ENCODE measurements at regions not wholly inside any gene's neighbourhood (a gene's known extent, or its start where the extent isn't known, plus 50 kb on each side); places are given as distances from the start of the nearest gene placed in this dataset.

DNA sequence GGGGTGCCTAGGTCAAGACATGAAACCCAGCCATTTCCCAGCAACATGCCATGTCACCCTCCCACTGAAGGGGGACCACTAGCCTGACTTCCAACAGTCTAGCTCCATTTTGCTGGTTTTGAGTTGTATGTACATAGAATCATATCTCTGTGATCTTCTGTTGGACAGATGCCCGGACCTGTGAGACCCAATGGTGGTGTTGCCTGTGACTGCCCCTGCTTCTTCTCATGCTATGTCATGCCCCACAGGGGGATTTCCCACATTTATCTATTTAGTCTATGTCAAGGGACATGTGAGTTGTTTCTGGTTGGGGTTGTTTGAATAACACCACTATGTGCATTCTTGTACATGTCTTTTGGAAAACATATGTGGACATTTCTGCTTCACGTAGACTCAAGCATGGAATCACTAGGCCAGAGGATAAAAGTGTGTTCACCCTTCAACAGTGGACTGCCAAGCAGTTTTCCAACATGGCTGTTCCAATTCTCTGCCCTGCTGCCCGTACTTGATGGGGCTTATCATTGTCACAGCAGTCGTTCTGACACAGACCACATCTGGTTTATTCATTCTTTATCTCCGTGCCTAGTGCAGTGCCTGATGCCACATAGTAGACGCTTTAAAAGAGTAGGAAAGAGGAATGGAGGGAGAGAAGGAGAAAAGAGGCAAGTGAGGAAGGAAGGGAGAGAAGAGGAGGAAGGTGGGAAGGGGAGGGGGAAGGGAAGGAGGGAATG lies 114.4 kb downstream of the TPRA1 start:
- Mint-ChIP-seq H3K27me3 (peaks cover 32% of the 10 kb centered on the region), H3K36me3 (ENCODE audit: low read depth) (no peaks in the 10 kb centered on the region), H3K4me3 (no peak overlapping the region), H3K9me3 (no peaks in the 10 kb centered on the region), H3K4me1 (ENCODE audit: low read depth) (no peaks in the 10 kb centered on the region), H3K27ac (no peak overlapping the region)

DNA sequence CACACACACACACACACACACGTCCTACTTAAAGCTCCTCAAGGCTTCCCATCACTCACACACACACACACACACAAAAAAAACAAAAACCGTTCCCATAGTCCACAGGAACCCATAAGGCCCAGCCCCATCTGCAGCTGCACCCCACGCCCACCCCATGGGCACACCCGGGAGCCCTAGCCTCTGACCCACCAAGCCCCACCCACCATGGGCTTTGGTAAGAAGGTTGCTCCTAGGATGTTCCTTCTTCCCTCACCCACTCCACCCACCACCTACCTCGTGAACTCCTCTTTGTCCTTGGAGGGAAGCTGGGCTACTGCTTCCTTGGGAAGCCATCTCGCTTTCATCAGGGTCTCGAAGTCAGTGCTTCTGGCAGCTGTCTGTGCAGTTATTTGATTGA lies 115.1 kb downstream of the TPRA1 start:
- no peaks in the 10 kb centered on the region for H3K9me3 Mint-ChIP-seq
- no peaks in the 10 kb centered on the region for H3K36me3 Mint-ChIP-seq (ENCODE audit: low read depth)
- no peak overlapping the region for H3K27ac Mint-ChIP-seq
- H3K27me3 Mint-ChIP-seq, result peaks cover 37% of the 10 kb centered on the region
- H3K4me1 Mint-ChIP-seq (ENCODE audit: low read depth), result no peaks in the 10 kb centered on the region
- H3K4me3 Mint-ChIP-seq, result no peak overlapping the region

DNA sequence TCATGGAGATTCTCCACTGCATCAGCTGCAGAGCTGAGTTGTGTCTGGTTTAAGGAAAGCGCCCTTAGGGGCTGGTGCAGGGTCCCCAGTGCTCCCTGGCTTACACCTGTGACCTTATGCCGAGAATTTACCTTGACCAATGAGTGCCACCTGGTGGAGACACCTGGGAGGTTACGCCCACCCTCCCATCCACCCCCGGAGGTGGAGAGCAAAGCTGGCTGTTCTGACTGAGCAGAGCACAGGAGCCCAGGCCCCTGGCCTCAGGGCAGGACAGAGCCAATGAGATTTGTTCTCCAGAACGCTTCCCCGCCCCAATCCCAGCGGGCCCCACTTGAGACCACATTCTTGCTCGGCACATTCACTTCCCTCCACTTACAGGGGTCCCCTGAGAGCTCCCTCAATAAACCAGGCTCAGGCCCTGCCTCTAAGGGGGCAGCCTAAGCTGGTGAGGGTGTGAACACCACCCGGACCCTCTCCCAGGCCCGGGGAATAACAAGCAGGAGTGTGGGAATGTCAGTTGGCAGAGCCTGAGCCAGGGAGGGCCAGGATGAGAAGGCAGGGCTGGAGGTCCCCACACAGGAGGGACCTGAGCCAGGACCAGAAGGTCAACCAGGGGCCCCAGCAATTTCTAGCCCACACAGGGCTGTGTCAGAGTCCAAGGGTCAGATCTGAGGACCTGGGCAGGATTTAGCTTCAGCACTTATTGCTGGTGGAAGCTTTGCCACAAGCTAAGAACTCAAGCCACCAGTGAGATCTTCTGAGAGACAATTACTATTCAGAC lies 117.1 kb downstream of the TPRA1 start:
- Mint-ChIP-seq H3K9me3 (no peaks in the 10 kb centered on the region), H3K4me3 (no peak overlapping the region), H3K27ac (no peak overlapping the region), H3K27me3 (peaks cover 32% of the 10 kb centered on the region), H3K4me1 (ENCODE audit: low read depth) (no peaks in the 10 kb centered on the region), H3K36me3 (ENCODE audit: low read depth) (no peaks in the 10 kb centered on the region)

DNA sequence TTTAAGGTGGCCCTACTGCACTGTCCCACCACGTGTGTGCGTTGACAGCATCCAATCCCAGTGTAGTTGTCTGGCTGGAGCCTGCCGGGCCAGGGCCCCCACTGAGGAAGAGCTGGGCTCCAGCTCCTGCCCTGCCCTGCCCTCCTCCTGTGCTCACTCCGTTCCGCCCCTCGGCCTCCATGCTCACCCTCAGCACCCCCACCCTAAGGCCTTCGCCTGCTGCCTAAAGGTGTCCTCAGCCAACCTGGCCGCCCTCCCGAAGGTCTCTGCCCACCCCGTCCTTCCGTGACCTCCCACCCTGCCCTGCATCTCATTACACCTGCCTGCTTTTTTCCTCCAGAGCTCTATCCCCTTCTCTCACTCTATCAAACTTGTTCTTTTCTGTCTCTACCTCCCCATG lies 118.0 kb downstream of the TPRA1 start:
- H3K27me3 Mint-ChIP-seq, result peaks cover 37% of the 10 kb centered on the region
- no peaks in the 10 kb centered on the region for H3K36me3 Mint-ChIP-seq (ENCODE audit: low read depth)
- H3K4me3 Mint-ChIP-seq, result no peak overlapping the region
- H3K9me3 Mint-ChIP-seq, result no peaks in the 10 kb centered on the region
- no peaks in the 10 kb centered on the region for H3K4me1 Mint-ChIP-seq (ENCODE audit: low read depth)
- H3K27ac Mint-ChIP-seq, result no peak overlapping the region

DNA sequence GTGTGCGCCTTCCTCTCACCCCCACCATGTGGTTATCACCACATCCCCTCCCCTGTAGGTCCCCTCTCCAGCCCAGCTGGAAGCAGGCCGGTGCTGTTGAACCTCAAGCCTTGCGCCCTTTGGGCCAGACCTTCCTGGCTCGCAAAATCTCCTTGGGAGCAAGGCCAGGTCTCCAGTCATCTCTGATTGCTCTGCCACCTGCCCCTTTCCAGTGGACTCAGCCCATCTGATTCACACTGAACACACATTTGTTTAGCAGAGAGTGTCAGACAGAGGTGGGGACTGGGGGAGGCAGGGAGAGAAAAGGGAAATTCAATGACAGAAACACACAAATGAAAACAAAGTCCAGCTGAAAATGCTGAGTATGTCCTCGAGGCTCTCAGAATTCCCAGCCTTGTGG lies 119.4 kb downstream of the TPRA1 start:
- Mint-ChIP-seq H3K9me3 (no peaks in the 10 kb centered on the region), H3K4me1 (ENCODE audit: low read depth) (no peaks in the 10 kb centered on the region), H3K36me3 (ENCODE audit: low read depth) (no peaks in the 10 kb centered on the region), H3K4me3 (no peak overlapping the region), H3K27me3 (peaks cover 29% of the 10 kb centered on the region), H3K27ac (no peak overlapping the region)

DNA sequence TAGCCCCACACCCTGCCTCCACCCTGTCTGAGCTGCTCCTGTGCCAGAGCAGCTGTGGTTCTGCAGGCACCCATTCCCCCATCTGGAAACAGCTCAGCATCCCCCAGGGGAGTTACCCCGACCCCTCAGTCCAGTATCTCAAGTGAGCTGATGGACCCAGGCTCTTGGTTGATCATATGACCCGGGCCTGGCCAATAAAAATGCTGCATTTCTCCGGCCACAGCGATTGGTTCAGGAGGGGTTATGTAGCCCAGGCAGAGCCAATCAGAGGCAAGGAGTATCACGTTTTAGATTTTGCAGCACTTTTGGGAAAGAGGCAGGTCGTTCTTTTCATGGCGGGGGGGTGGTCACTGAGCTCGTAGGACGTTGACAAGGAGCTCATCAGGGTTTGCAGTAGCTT lies 120.8 kb downstream of the TPRA1 start:
- Mint-ChIP-seq H3K27me3 (peaks cover 29% of the 10 kb centered on the region), H3K27ac (no peak overlapping the region), H3K9me3 (no peaks in the 10 kb centered on the region), H3K36me3 (ENCODE audit: low read depth) (no peaks in the 10 kb centered on the region), H3K4me1 (ENCODE audit: low read depth) (no peaks in the 10 kb centered on the region), H3K4me3 (no peak overlapping the region)

DNA sequence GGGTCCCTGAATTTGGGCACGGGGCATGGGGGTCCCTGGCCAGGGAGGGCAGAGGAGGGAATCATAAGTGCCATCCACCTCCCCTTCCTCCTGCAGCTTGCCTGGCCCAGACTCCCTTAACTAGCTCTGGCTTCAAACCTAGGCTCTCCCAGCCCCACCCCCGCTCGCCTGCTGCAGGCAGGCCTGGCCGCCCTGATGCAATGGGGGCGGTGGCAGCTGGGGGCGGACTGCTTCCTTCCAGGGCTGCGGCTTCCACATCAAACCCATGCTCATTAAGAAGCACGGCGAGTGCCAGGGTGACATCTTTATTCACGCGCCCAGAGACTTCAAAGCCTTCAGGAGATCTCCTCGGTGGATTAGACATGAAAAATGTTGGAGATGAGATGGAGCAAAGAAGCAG lies 123.1 kb downstream of the TPRA1 start:
- peaks cover 30% of the 10 kb centered on the region for H3K27me3 Mint-ChIP-seq
- H3K4me3 Mint-ChIP-seq, result no peak overlapping the region
- no peaks in the 10 kb centered on the region for H3K4me1 Mint-ChIP-seq (ENCODE audit: low read depth)
- H3K36me3 Mint-ChIP-seq (ENCODE audit: low read depth), result no peaks in the 10 kb centered on the region
- H3K27ac Mint-ChIP-seq, result no peak overlapping the region
- H3K9me3 Mint-ChIP-seq, result no peaks in the 10 kb centered on the region

DNA sequence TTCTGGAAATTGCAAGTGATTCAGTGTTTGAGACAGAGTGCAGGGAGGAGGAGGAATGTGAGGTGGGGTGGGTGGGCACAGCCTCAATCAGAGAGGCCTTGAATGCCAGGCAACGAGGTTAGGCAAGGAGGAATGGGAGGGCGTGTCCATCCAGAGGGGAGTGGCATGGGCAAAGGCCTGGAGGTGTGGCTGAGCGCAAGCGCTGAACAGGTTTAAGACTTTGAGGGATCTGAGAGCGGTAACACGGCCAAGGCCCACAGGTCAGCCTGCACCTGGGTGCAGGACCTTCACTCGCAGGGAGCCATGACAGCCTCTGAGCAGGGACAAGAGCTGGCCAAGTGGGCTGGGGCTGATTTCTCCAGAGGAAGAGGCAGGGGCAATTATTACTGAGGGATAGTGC lies 125.9 kb downstream of the TPRA1 start:
- Mint-ChIP-seq H3K9me3 (no peaks in the 10 kb centered on the region), H3K4me1 (ENCODE audit: low read depth) (no peaks in the 10 kb centered on the region), H3K36me3 (ENCODE audit: low read depth) (no peaks in the 10 kb centered on the region), H3K4me3 (no peak overlapping the region), H3K27me3 (peaks cover 35% of the 10 kb centered on the region), H3K27ac (no peak overlapping the region)

DNA sequence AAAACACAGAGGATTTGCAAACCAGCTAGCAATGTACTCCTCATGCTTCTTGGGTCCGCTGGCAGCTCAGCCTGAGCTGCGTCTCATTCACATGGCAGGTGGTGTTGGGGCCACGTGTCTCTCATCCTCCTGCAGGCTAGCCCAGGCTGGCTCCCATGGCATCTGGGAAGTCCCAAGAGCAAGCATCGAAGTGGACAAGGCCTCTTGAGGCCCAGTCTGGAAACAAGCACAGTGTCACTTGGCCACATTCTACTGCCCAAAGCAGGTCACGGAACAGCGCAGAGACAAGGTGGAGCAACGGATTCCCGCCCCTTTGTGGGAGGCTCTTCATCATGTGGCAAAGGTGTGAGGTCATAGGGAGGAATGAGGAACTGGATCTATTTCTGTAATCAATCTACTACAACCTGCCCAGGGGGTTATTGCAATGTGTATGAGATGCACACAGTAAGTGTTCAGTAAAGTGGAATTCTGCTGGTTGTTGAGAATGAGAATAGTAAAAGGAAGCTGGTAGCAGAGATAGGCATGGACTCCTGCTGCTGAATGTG lies 128.3 kb downstream of the TPRA1 start:
- H3K4me1 Mint-ChIP-seq (ENCODE audit: low read depth), result no peaks in the 10 kb centered on the region
- H3K9me3 Mint-ChIP-seq, result no peaks in the 10 kb centered on the region
- H3K36me3 Mint-ChIP-seq (ENCODE audit: low read depth), result no peaks in the 10 kb centered on the region
- no peak overlapping the region for H3K4me3 Mint-ChIP-seq
- H3K27ac Mint-ChIP-seq, result no peak overlapping the region
- peaks cover 48% of the 10 kb centered on the region for H3K27me3 Mint-ChIP-seq

DNA sequence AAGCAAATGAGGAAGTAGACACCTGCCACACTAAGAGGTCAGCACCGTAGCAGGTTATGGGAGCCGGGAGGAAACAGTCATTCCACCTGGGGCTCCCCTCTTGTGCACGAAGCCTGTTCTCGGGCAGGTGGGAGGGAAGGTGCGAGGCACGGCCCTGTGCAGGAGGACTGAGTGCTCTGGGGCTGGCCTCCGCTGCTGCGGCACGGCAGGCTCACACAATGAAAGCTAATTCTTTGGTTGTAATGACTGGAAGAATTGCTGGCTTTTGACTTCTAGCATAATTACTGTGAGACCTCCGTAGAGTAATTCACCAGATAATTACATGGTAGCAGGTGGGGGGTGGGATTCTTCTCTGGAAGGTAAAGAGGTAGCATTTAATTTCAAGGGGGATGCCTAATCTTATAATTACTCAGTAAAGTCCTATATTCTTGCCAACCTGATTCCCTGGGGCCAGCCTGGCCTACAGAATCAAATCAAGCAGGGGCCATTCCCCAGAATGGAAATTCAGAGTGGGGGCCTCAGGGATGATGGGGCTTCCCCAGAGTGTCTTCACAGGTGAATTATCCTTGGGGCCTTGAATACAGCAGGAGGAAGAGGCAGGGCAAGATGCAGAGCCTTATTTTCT lies 129.1 kb downstream of the TPRA1 start:
- no peaks in the 10 kb centered on the region for H3K36me3 Mint-ChIP-seq (ENCODE audit: low read depth)
- no peaks in the 10 kb centered on the region for H3K9me3 Mint-ChIP-seq
- no peak overlapping the region for H3K27ac Mint-ChIP-seq
- H3K4me3 Mint-ChIP-seq, result no peak overlapping the region
- peaks cover 52% of the 10 kb centered on the region for H3K27me3 Mint-ChIP-seq
- peaks cover 3% of the 10 kb centered on the region for H3K4me1 Mint-ChIP-seq (ENCODE audit: low read depth)

DNA sequence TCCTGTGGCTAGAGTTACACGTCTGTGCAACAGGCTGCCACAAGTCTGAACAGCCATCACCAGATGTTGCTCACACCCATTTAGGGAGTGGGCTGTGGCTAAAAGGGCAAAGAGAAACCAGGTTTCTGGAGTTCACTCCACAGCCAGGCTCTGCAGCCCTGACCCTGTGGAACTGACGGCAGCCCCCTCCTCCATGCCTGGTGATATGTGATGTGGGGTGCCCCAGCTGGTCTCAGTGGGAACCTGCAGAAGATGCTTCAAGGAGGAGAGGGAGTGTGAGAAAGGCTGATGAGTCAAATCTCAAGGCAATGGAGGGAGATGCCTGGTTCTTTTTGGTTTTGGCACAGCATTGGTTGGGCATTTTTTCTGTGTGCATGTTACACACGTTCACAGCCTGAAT lies 130.6 kb downstream of the TPRA1 start:
- Mint-ChIP-seq H3K4me1 (ENCODE audit: low read depth) (peaks cover 13% of the 10 kb centered on the region), H3K4me3 (no peak overlapping the region), H3K36me3 (ENCODE audit: low read depth) (no peaks in the 10 kb centered on the region), H3K9me3 (no peaks in the 10 kb centered on the region), H3K27me3 (peaks cover 58% of the 10 kb centered on the region), H3K27ac (no peak overlapping the region)

DNA sequence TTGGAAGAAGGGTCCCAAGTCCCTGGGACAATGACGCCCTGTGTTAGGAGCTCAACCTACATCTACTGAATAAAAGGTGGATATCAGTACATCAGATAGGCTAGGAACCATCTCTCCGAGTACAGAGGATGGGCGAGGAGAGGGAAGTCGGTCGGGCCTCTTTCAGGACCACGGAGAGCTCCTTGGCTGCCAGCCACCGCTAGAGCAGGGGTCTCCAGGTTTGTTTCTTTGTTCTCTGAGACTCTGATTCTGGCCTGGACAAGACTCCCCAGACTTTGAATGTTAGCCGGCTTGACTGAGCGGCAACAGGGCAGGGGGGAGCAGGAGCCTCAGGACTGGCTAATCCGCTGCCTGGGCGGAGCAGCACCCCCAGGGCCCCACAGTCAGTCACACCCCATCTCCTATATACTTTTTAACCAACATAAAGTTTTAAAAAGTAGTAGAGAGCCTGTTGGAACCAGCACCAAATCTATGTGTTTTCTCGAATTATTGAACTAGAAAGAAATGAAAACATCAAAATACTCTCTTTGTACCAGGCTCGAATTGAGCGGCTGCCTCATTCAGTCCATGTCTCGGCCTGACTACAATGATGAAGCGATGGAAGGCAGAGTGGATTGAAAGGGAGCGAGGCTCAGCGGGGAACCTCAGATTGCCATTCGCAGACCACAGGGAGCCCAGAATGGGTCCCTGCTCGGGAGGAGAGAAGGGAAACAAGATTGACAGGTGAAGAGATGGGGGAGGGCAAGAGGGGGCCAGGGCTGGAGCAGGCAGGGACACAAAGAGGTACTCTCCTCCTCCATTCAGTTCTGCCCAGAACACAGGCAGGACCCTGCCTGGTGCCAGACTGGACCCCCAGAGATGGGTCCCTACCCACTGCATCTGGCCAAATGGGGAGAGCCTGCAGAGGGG lies 131.6 kb downstream of the TPRA1 start:
- H3K27ac Mint-ChIP-seq, result no peak overlapping the region
- H3K36me3 Mint-ChIP-seq (ENCODE audit: low read depth), result no peaks in the 10 kb centered on the region
- peaks cover 58% of the 10 kb centered on the region for H3K27me3 Mint-ChIP-seq
- no peaks in the 10 kb centered on the region for H3K9me3 Mint-ChIP-seq
- peaks cover 13% of the 10 kb centered on the region for H3K4me1 Mint-ChIP-seq (ENCODE audit: low read depth)
- H3K4me3 Mint-ChIP-seq, result no peak overlapping the region

DNA sequence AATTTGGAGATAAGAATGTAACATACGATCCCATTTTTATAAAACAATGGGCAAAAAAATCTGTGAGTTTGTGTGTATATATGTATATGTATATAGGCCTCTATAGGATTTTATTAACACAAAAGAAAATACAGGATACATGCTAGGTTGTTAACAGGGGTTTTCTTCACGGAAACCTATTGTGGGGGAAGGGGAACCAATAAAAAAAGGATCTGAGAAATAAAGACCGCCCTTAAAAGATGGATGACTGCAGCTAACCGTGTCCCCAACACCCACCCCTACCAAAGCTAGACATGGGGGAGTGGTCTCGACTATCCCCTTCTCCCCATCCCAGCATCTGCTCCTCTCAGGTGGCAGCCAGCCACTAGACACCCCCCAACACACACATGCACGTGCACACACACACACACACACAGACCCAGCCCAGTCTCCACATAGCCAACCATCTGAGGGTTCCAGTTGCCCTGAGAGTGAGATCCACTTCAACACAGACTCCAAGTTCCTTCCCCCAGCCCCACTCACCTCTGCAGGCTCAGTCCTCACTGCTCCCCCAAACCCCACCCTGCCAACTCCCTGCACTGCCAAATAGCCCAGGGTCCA lies 132.9 kb downstream of the TPRA1 start:
- Mint-ChIP-seq H3K4me1 (ENCODE audit: low read depth) (peaks cover 13% of the 10 kb centered on the region), H3K4me3 (no peak overlapping the region), H3K36me3 (ENCODE audit: low read depth) (no peaks in the 10 kb centered on the region), H3K9me3 (no peaks in the 10 kb centered on the region), H3K27ac (no peak overlapping the region), H3K27me3 (peaks cover 64% of the 10 kb centered on the region)

DNA sequence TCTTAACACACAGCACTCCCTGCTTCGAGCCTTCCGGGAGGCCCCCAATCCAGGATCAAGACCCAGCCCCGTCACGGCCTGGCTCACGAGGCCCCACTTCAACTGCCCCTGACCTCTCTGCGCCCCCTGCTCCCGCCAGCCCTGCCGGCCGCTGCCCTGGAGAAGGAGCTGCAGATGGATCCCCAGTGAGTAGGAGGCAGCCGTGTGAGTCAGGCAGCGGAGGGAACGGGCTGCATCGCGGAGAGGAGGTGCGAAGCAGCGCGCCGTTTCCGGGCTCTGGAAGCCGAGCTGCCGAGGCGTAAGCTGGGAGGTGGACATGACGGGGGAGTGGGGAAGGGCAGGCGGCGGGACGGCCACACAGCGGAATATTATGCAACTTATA lies 133.4 kb downstream of the TPRA1 start:
- H3K36me3 Mint-ChIP-seq (ENCODE audit: low read depth), result no peaks in the 10 kb centered on the region
- peaks cover 67% of the 10 kb centered on the region for H3K27me3 Mint-ChIP-seq
- H3K4me3 Mint-ChIP-seq, result no peak overlapping the region
- peaks cover 13% of the 10 kb centered on the region for H3K4me1 Mint-ChIP-seq (ENCODE audit: low read depth)
- no peaks in the 10 kb centered on the region for H3K9me3 Mint-ChIP-seq
- no peak overlapping the region for H3K27ac Mint-ChIP-seq

All from stimulated activated naive CD8-positive, alpha-beta T cell treated with anti-CD3 and anti-CD28 coated beads, Interleukin-15, Interleukin-2, amounts not matched to agents 100 ng/mL and 50 ng/mL, for 24 hours (primary cell).